SU-DHL-6 (cell line): ENCODE measurements at regions not wholly inside any gene's neighbourhood (a gene's known extent, or its start where the extent isn't known, plus 50 kb on each side); places are given as distances from the start of the nearest gene placed in this dataset.

Experiments used
- CTCF ChIP-seq: fragments of 200-600 bp; sonication (generic); IDR thresholded peaks from one replicate; pipeline ENCODE4 v1.5.1; 2017; ENCODE audit warnings: antibody characterized with exemption, mild to moderate bottlenecking, low read length, moderate library complexity; ENCODE audit not compliant: insufficient read depth, poor library complexity, severe bottlenecking
- EZH2phosphoT487 ChIP-seq: fragments of 200-600 bp; sonication (generic), shearing (Covaris generic); conservative IDR thresholded peaks from 2 replicates; pipeline ENCODE4 v1.6.1; 2018; ENCODE audit warnings: mild to moderate bottlenecking, antibody characterized with exemption, low read length, moderate library complexity, mixed read lengths

- TF ChIP-seq CTCF (no peak), EZH2phosphoT487 (no peak)
Observed at GRCh38 chr7:47100148-47100816, 481.6 kb downstream of the TNS3 start.
